CD14-positive monocyte (primary cell): ENCODE measurements at regions not wholly inside any gene's neighbourhood (a gene's known extent, or its start where the extent isn't known, plus 50 kb on each side); places are given as distances from the start of the nearest gene placed in this dataset.

Experiments
- DNase-seq, 3 donors: peaks; one replicate each; pipeline ENCODE4 v3.0.0-alpha.2; 2011 to 2022
- H2AFZ ChIP-seq: 2 replicates; pipeline ENCODE4 v1.6.0; 2012; ENCODE audit warnings: mild to moderate bottlenecking, low read depth, low read length, inconsistent platforms; ENCODE audit not compliant: insufficient read depth, poor library complexity, severe bottlenecking
- H3K27ac ChIP-seq, 2 donors: 1 replicate in 1 of 2; 2 replicates in 1 of 2; pipeline ENCODE4 v1.5.1; 2012 to 2013; ENCODE audit warnings: low read length in 2 of 2, control low read depth in 1 of 2, inconsistent platforms in 1 of 2, low read depth in 1 of 2, mild to moderate bottlenecking in 1 of 2
- H3K27me3 ChIP-seq, 2 donors: one replicate each; pipeline versions ENCODE4 v1.6.0 to v1.6.1; 2011 to 2013; ENCODE audit warnings: low read length in 2 of 2; ENCODE audit not compliant: control insufficient read depth in 2 of 2, insufficient read depth in 2 of 2
- H3K36me3 ChIP-seq, 2 donors: replicated peaks in 1 of 2; 1 replicate in 1 of 2; 2 replicates in 1 of 2; pipeline versions ENCODE4 v1.5.1 to v1.6.1; 2012 to 2013; ENCODE audit warnings: low read length in 2 of 2, control low read depth in 1 of 2, inconsistent platforms in 1 of 2, mild to moderate bottlenecking in 1 of 2; ENCODE audit not compliant: insufficient read depth in 2 of 2, control insufficient read depth in 1 of 2
- H3K4me1 ChIP-seq, 2 donors: 1 replicate in 1 of 2; 2 replicates in 1 of 2; pipeline versions ENCODE4 v1.5.1 to v1.6.1; 2012 to 2013; ENCODE audit warnings: low read length in 2 of 2, control low read depth in 1 of 2, inconsistent platforms in 1 of 2, mild to moderate bottlenecking in 1 of 2, moderate library complexity in 1 of 2; ENCODE audit not compliant: insufficient read depth in 2 of 2, control insufficient read depth in 1 of 2
- H3K4me2 ChIP-seq: replicated peaks from 2 replicates; pipeline ENCODE3; 2012; ENCODE audit warnings: low read length, moderate library complexity, mild to moderate bottlenecking; ENCODE audit not compliant: poor library complexity, severe bottlenecking; ENCODE audit errors: extremely low read depth
- H3K4me3 ChIP-seq, 3 experiments: fragments of 200-600 bp in 1 of 3; sonication (generic) in 1 of 3; replicated peaks in 1 of 3; 1 replicate in 2 of 3; 2 replicates in 1 of 3; pipeline ENCODE4 v1.5.1; 2011 to 2013; ENCODE audit warnings: low read length in 3 of 3, mild to moderate bottlenecking in 3 of 3, control low read depth in 2 of 3, low read depth in 2 of 3, inconsistent platforms in 1 of 3, moderate library complexity in 1 of 3
- H3K79me2 ChIP-seq: 2 replicates; pipeline ENCODE4 v1.6.0; 2012; ENCODE audit warnings: mild to moderate bottlenecking, control low read depth, inconsistent platforms, low read length, moderate library complexity; ENCODE audit not compliant: insufficient read depth
- H3K9ac ChIP-seq: 2 replicates; pipeline ENCODE4 v1.6.0; 2017; ENCODE audit warnings: low read length, mild to moderate bottlenecking; ENCODE audit not compliant: insufficient read depth, poor library complexity, severe bottlenecking
- H3K9me3 ChIP-seq, 2 donors: replicated peaks in 1 of 2; 1 replicate in 1 of 2; 2 replicates in 1 of 2; pipeline versions ENCODE4 v1.5.1 to v1.6.1; 2012 to 2013; ENCODE audit warnings: low read length in 2 of 2, control low read depth in 1 of 2; ENCODE audit not compliant: control insufficient read depth in 1 of 2, insufficient read depth in 1 of 2
- H4K20me1 ChIP-seq: 2 replicates; pipeline ENCODE4 v1.6.0; 2012; ENCODE audit warnings: mild to moderate bottlenecking, low read length, control low read depth, moderate library complexity; ENCODE audit not compliant: insufficient read depth
- H3K27ac Mint-ChIP-seq, 7 donors: one replicate each; pipeline ENCODE4 v1.8.0; 2020; ENCODE audit warnings: mild to moderate bottlenecking in 7 of 7, mixed read lengths in 7 of 7, moderate library complexity in 6 of 7, inconsistent platforms in 2 of 7
- H3K27me3 Mint-ChIP-seq, 3 donors: one replicate each; pipeline ENCODE4 v1.8.0; 2021 to 2022; ENCODE audit warnings: low read depth in 3 of 3, mild to moderate bottlenecking in 3 of 3, mixed read lengths in 3 of 3, moderate library complexity in 3 of 3, inconsistent platforms in 1 of 3
- H3K36me3 Mint-ChIP-seq, 2 donors: one replicate each; pipeline ENCODE4 v1.8.0; 2020; ENCODE audit warnings: mixed read lengths in 2 of 2, inconsistent platforms in 1 of 2, mild to moderate bottlenecking in 1 of 2
- H3K4me1 Mint-ChIP-seq: one replicate; pipeline ENCODE4 v1.8.0; 2020; ENCODE audit warnings: mild to moderate bottlenecking, mixed read lengths
- H3K4me3 Mint-ChIP-seq, 2 donors: one replicate each; pipeline ENCODE4 v1.8.0; 2020; ENCODE audit warnings: mild to moderate bottlenecking in 2 of 2, mixed read lengths in 2 of 2, moderate library complexity in 1 of 2
- H3K9me3 Mint-ChIP-seq, 7 donors: one replicate each; pipeline ENCODE4 v1.8.0; 2020 to 2022; ENCODE audit warnings: mixed read lengths in 7 of 7, mild to moderate bottlenecking in 6 of 7, moderate library complexity in 6 of 7, inconsistent platforms in 2 of 7
- CTCF ChIP-seq: fragments of 200-600 bp; IDR thresholded peaks from one replicate; pipeline ENCODE4 v1.8.0; 2022; ENCODE audit warnings: antibody characterized with exemption, mild to moderate bottlenecking
- WGBS: methylation state at CpG from one replicate; pipeline ENCODE4 v1.1.5; 2013; ENCODE audit warnings: missing lambda C conversion rate; ENCODE audit not compliant: insufficient coverage; 5-methylcytosine and 5-hydroxymethylcytosine counted together
- intact Hi-C, 2 donors: fragments of 100-400 bp; cut with micrococcal nuclease; formaldehyde crosslinking; loops; one replicate each; pipeline versions ENCODE4 v1.15.0 to v1.15.1; 2023
- small RNA-seq: library from RNA; depleted of rRNA; stranded (forward); fragments of <200 nt; gene quantifications from one replicate; pipeline ENCODE3, GENCODE V24; 2012; ENCODE audit warnings: low read depth; ENCODE audit not compliant: insufficient read length

- Histone ChIP-seq H3K27ac (no peak overlapping the region), H4K20me1 (no peaks in the 10 kb centered on the region), H3K79me2 (no peaks in the 10 kb centered on the region), H2AFZ (no peak overlapping the region), H3K9ac (no peak overlapping the region), H3K36me3 (no peaks in the 10 kb centered on the region), H3K4me1 (no peaks in the 10 kb centered on the region), H3K9me3 (peaks cover 10% of the 10 kb centered on the region in 2 donors), H3K27me3 (no peaks in the 10 kb centered on the region), H3K4me2 (no peak overlapping the region), H3K4me3 (no peak overlapping the region)
- no peaks in the 10 kb centered on the region for H3K36me3 Mint-ChIP-seq
- H3K27me3 Mint-ChIP-seq, result peaks cover 2 to 7% (median 5%) of the 10 kb centered on the region in 3 donors
- DNase-seq, result no peak
- H3K4me3 Mint-ChIP-seq, result no peak overlapping the region
- H3K9me3 Mint-ChIP-seq, result peaks cover 6 to 35% (median 26%) of the 10 kb centered on the region in 7 donors
- WGBS, result no CpG with 5 or more reads among the region's 4 CpGs
- TF ChIP-seq CTCF, result no peak
- H3K4me1 Mint-ChIP-seq, result no peaks in the 10 kb centered on the region
- H3K27ac Mint-ChIP-seq, result peak overlapping the region in 1 of 7 donors; percentile 6
- intact Hi-C loops, result no loop called here
Observed at GRCh38 chr9:94204174-94204573, 54.9 kb upstream of the ZNF169 start.

- WGBS, result no CpG with 5 or more reads among the region's 1 CpG
Observed at GRCh38 chr9:94207781-94208180, 51.3 kb upstream of the ZNF169 start.

More at GRCh38 chr9:94207781-94208180, 51.3 kb upstream of the ZNF169 start:
- no peaks in the 10 kb centered on the region for H3K4me1 Mint-ChIP-seq
- no peak overlapping the region for H3K9ac ChIP-seq
- no peak overlapping the region for H3K4me2 ChIP-seq
- TF ChIP-seq CTCF, result no peak
- no peak overlapping the region for H3K27ac Mint-ChIP-seq
- H3K9me3 Mint-ChIP-seq, result peaks cover 6 to 21% (median 16%) of the 10 kb centered on the region in 7 donors
- intact Hi-C loops, result no loop called here
- no peaks in the 10 kb centered on the region for H4K20me1 ChIP-seq
- H2AFZ ChIP-seq, result no peak overlapping the region
- no peaks in the 10 kb centered on the region for H3K4me1 ChIP-seq
- H3K36me3 Mint-ChIP-seq, result no peaks in the 10 kb centered on the region
- H3K27ac ChIP-seq, result no peak overlapping the region
- H3K79me2 ChIP-seq, result no peaks in the 10 kb centered on the region
- no peaks in the 10 kb centered on the region for H3K27me3 ChIP-seq
- H3K4me3 ChIP-seq, result no peak overlapping the region
- DNase-seq, result no peak
- H3K36me3 ChIP-seq, result no peaks in the 10 kb centered on the region
- peaks cover 4 to 7% (median 5%) of the 10 kb centered on the region in 3 donors for H3K27me3 Mint-ChIP-seq
- H3K9me3 ChIP-seq, result peaks cover 9 to 10% of the 10 kb centered on the region in 2 donors
- no peak overlapping the region for H3K4me3 Mint-ChIP-seq

Small RNAs in the stretch of these regions (small RNA-seq; reads per million reads assigned to genes)
- 12.0 reads per million, percentile 79 among the genes with 10 or more reads in this experiment for gene MIRLET7A1
- gene MIRLET7D, result 253 reads per million, percentile 98 among the genes with 10 or more reads in this experiment
- 24.3 reads per million, percentile 89 among the genes with 10 or more reads in this experiment for gene MIRLET7F1
